ENCODE measurements at regions not wholly inside any gene's neighbourhood (a gene's known extent, or its start where the extent isn't known, plus 50 kb on each side); places are given as distances from the start of the nearest gene placed in this dataset.
"Not testable (repeated sequence)": the region's sequence is repeated elsewhere in the genome, so short reads cannot be mapped to it uniquely, and the experiment has no call there.

GRCh38 chr18:65582094-65582493, 168.7 kb upstream of the CDH7 start:
- DNase-seq (ENCODE audit: extremely low read depth in 1 of 4, low spot score in 3 of 4); BruUV-seq (replicated peaks); POLR2A ChIA-PET; H3K4me1 ChIP-seq (replicated peaks in 1 of 2; ENCODE audit: control insufficient read depth in 2 of 2, insufficient read depth in 2 of 2, low read length in 2 of 2); H4K20me1 ChIP-seq (replicated peaks; ENCODE audit: control insufficient read depth, insufficient read depth, low read length); H3K27me3 ChIP-seq (ENCODE audit: control insufficient read depth in 2 of 2, insufficient read depth in 2 of 2, low read length in 2 of 2); intact Hi-C loops (cut with micrococcal nuclease); in situ Hi-C loops (cut with MboI); CTCF ChIA-PET (ENCODE audit: low intra/inter-chr PET ratio); H3K36me3 ChIP-seq (ENCODE audit: control insufficient read depth, insufficient read depth, low read length); H3K9me3 ChIP-seq (replicated peaks; ENCODE audit: control insufficient read depth, insufficient read depth, low read depth, low read length); FAIRE-seq; H3K9me1 ChIP-seq (ENCODE audit: control insufficient read depth, insufficient read depth, low read length); H3K79me2 ChIP-seq (ENCODE audit: control insufficient read depth, insufficient read depth, low read length); H3K4me2 ChIP-seq (ENCODE audit: insufficient read depth, low read length); H3K9ac ChIP-seq (ENCODE audit: insufficient read depth in 1 of 2, low read depth in 2 of 2, low read length in 2 of 2); H3K27ac ChIP-seq (ENCODE audit: extremely low read depth, low read depth, low read length); ATAC-seq; H3K4me3 ChIP-seq; H2AFZ ChIP-seq (ENCODE audit: low read depth, low read length): not testable (repeated sequence)
- no CpG with 5 or more reads among the region's 2 CpGs for WGBS (ENCODE audit: insufficient coverage, low coverage, missing lambda C conversion rate)

- Histone ChIP-seq H3K79me2 (ENCODE audit: control insufficient read depth, insufficient read depth, low read length) (no peaks in the 10 kb centered on the region), H3K27ac (ENCODE audit: extremely low read depth, low read depth, low read length) (no peak overlapping the region), H3K4me2 (ENCODE audit: insufficient read depth, low read length) (no peak overlapping the region), H3K9ac (ENCODE audit: insufficient read depth in 1 of 2, low read depth in 2 of 2, low read length in 2 of 2) (no peak overlapping the region), H3K4me3 (no peak overlapping the region), H3K4me1 (replicated peaks in 1 of 2; ENCODE audit: control insufficient read depth in 2 of 2, insufficient read depth in 2 of 2, low read length in 2 of 2) (no peaks in the 10 kb centered on the region), H2AFZ (ENCODE audit: low read depth, low read length) (no peak overlapping the region), H3K36me3 (ENCODE audit: control insufficient read depth, insufficient read depth, low read length) (no peaks in the 10 kb centered on the region), H3K27me3 (ENCODE audit: control insufficient read depth in 2 of 2, insufficient read depth in 2 of 2, low read length in 2 of 2) (no peaks in the 10 kb centered on the region), H3K9me1 (ENCODE audit: control insufficient read depth, insufficient read depth, low read length) (no peaks in the 10 kb centered on the region), H4K20me1 (replicated peaks; ENCODE audit: control insufficient read depth, insufficient read depth, low read length) (no peaks in the 10 kb centered on the region), H3K9me3 (replicated peaks; ENCODE audit: control insufficient read depth, insufficient read depth, low read depth, low read length) (no peaks in the 10 kb centered on the region)
- in situ Hi-C loops (cut with MboI) (no loop called here), intact Hi-C loops (cut with micrococcal nuclease) (no loop called here)
- ChIA-PET CTCF (ENCODE audit: low intra/inter-chr PET ratio) (no interaction called here), POLR2A (no interaction called here)
- no TSS peak for BruUV-seq (replicated peaks)
- no peak for DNase-seq (ENCODE audit: extremely low read depth in 1 of 4, low spot score in 3 of 4)
- no peak for FAIRE-seq
- 0% methylated on average over 2 of the region's 2 CpGs for WGBS (ENCODE audit: insufficient coverage, low coverage, missing lambda C conversion rate)
- no peak for ATAC-seq
- TF ChIP-seq, protein P1, sequence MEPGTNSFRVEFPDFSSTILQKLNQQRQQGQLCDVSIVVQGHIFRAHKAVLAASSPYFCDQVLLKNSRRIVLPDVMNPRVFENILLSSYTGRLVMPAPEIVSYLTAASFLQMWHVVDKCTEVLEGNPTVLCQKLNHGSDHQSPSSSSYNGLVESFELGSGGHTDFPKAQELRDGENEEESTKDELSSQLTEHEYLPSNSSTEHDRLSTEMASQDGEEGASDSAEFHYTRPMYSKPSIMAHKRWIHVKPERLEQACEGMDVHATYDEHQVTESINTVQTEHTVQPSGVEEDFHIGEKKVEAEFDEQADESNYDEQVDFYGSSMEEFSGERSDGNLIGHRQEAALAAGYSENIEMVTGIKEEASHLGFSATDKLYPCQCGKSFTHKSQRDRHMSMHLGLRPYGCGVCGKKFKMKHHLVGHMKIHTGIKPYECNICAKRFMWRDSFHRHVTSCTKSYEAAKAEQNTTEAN (CRISPR knock-in tag; IDR thresholded peaks at IDR 0.05) = no peak
- no peak for TF ChIP-seq LCOR (CRISPR knock-in tag; IDR thresholded peaks at IDR 0.05)
- no peak for TF ChIP-seq POLR2AphosphoS5 (IDR thresholded peaks at IDR 0.05; ENCODE audit: control insufficient read depth, insufficient read depth, low read depth, low read length)
- TF ChIP-seq LEF1 (IDR thresholded peaks at IDR 0.05) = no peak
- TF ChIP-seq UBTF (IDR thresholded peaks at IDR 0.05; ENCODE audit: borderline replicate concordance in 1 of 2, low read depth in 2 of 2, low read length in 2 of 2) = no peak
- TF ChIP-seq YBX1 (IDR thresholded peaks at IDR 0.05) = no peak
- no peak for TF ChIP-seq MIER1 (IDR thresholded peaks at IDR 0.05; ENCODE audit: low read depth)
- TF ChIP-seq, protein P2, sequence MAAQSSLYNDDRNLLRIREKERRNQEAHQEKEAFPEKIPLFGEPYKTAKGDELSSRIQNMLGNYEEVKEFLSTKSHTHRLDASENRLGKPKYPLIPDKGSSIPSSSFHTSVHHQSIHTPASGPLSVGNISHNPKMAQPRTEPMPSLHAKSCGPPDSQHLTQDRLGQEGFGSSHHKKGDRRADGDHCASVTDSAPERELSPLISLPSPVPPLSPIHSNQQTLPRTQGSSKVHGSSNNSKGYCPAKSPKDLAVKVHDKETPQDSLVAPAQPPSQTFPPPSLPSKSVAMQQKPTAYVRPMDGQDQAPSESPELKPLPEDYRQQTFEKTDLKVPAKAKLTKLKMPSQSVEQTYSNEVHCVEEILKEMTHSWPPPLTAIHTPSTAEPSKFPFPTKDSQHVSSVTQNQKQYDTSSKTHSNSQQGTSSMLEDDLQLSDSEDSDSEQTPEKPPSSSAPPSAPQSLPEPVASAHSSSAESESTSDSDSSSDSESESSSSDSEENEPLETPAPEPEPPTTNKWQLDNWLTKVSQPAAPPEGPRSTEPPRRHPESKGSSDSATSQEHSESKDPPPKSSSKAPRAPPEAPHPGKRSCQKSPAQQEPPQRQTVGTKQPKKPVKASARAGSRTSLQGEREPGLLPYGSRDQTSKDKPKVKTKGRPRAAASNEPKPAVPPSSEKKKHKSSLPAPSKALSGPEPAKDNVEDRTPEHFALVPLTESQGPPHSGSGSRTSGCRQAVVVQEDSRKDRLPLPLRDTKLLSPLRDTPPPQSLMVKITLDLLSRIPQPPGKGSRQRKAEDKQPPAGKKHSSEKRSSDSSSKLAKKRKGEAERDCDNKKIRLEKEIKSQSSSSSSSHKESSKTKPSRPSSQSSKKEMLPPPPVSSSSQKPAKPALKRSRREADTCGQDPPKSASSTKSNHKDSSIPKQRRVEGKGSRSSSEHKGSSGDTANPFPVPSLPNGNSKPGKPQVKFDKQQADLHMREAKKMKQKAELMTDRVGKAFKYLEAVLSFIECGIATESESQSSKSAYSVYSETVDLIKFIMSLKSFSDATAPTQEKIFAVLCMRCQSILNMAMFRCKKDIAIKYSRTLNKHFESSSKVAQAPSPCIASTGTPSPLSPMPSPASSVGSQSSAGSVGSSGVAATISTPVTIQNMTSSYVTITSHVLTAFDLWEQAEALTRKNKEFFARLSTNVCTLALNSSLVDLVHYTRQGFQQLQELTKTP (IDR thresholded peaks at IDR 0.05; ENCODE audit: low read depth in 1 of 2, partially characterized antibody in 2 of 2) = no peak
- TF ChIP-seq STAT5B (CRISPR knock-in tag; IDR thresholded peaks at IDR 0.05) = no peak
Observed at GRCh38 chr18:65568866-65569265, 181.9 kb upstream of the CDH7 start.

All from K562 (cell line).